ENCODE measurements at regions not wholly inside any gene's neighbourhood (a gene's known extent, or its start where the extent isn't known, plus 50 kb on each side); places are given as distances from the start of the nearest gene placed in this dataset.

- Histone ChIP-seq H3K36me3 (ENCODE audit: low read depth) (no peaks in the 10 kb centered on the region), H3K9me3 (ENCODE audit: severe bottlenecking) (no peaks in the 10 kb centered on the region), H3K27me3 (ENCODE audit: insufficient read depth, poor library complexity, severe bottlenecking) (no peaks in the 10 kb centered on the region), H3K4me3 (ENCODE audit: severe bottlenecking) (no peak overlapping the region), H3K27ac (ENCODE audit: poor library complexity, severe bottlenecking) (peak overlapping the region; percentile 57), H3K4me1 (ENCODE audit: insufficient read depth, poor library complexity, severe bottlenecking) (peaks cover 31% of the 10 kb centered on the region)
- no peak for ATAC-seq (ENCODE audit: low read depth)
- DNase-seq (ENCODE audit: low spot score), result no peak
- no peak for TF ChIP-seq CTCF (IDR thresholded peaks at IDR 0.05; ENCODE audit: poor library complexity, severe bottlenecking)
Measured at GRCh38 chr3:66598168-66598567, 97.3 kb upstream of the LRIG1 start.

GRCh38 chr3:66602237-66602636 lies 101.4 kb upstream of the LRIG1 start:
- no peak for TF ChIP-seq CTCF (IDR thresholded peaks at IDR 0.05; ENCODE audit: poor library complexity, severe bottlenecking)
- Histone ChIP-seq H3K27ac (ENCODE audit: poor library complexity, severe bottlenecking) (peak overlapping the region; percentile 95), H3K4me3 (ENCODE audit: severe bottlenecking) (no peak overlapping the region), H3K36me3 (ENCODE audit: low read depth) (no peaks in the 10 kb centered on the region), H3K27me3 (ENCODE audit: insufficient read depth, poor library complexity, severe bottlenecking) (no peaks in the 10 kb centered on the region), H3K4me1 (ENCODE audit: insufficient read depth, poor library complexity, severe bottlenecking) (peaks cover 26% of the 10 kb centered on the region), H3K9me3 (ENCODE audit: severe bottlenecking) (no peaks in the 10 kb centered on the region)
- ATAC-seq (ENCODE audit: low read depth), result no peak
- DNase-seq (ENCODE audit: low spot score), result no peak

- H3K4me1 ChIP-seq (ENCODE audit: insufficient read depth, poor library complexity, severe bottlenecking), result peaks cover 24% of the 10 kb centered on the region
- no peaks in the 10 kb centered on the region for H3K9me3 ChIP-seq (ENCODE audit: severe bottlenecking)
- H3K36me3 ChIP-seq (ENCODE audit: low read depth), result no peaks in the 10 kb centered on the region
- no peak for TF ChIP-seq CTCF (IDR thresholded peaks at IDR 0.05; ENCODE audit: poor library complexity, severe bottlenecking)
- no peak overlapping the region for H3K4me3 ChIP-seq (ENCODE audit: severe bottlenecking)
- ATAC-seq (ENCODE audit: low read depth) (peak; percentile 6; the same call in 2 of the 3 replicates), DNase-seq (ENCODE audit: low spot score) (no peak)
- peak overlapping the region; percentile 95 for H3K27ac ChIP-seq (ENCODE audit: poor library complexity, severe bottlenecking)
- H3K27me3 ChIP-seq (ENCODE audit: insufficient read depth, poor library complexity, severe bottlenecking), result no peaks in the 10 kb centered on the region
Measured at GRCh38 chr3:66602691-66603090, 101.9 kb upstream of the LRIG1 start.

- TF ChIP-seq CTCF (IDR thresholded peaks at IDR 0.05; ENCODE audit: poor library complexity, severe bottlenecking), result no peak
- H3K4me3 ChIP-seq (ENCODE audit: severe bottlenecking), result no peak overlapping the region
- H3K27me3 ChIP-seq (ENCODE audit: insufficient read depth, poor library complexity, severe bottlenecking), result no peaks in the 10 kb centered on the region
- peak; percentile 95 for ATAC-seq (ENCODE audit: low read depth)
- no peaks in the 10 kb centered on the region for H3K36me3 ChIP-seq (ENCODE audit: low read depth)
- peak overlapping the region; percentile 95 for H3K27ac ChIP-seq (ENCODE audit: poor library complexity, severe bottlenecking)
- no peak for DNase-seq (ENCODE audit: low spot score)
- no peaks in the 10 kb centered on the region for H3K9me3 ChIP-seq (ENCODE audit: severe bottlenecking)
- H3K4me1 ChIP-seq (ENCODE audit: insufficient read depth, poor library complexity, severe bottlenecking), result peaks cover 19% of the 10 kb centered on the region
Measured at GRCh38 chr3:66603151-66603611, 102.4 kb upstream of the LRIG1 start.

- Histone ChIP-seq H3K4me1 (ENCODE audit: insufficient read depth, poor library complexity, severe bottlenecking) (peaks cover 17% of the 10 kb centered on the region), H3K4me3 (ENCODE audit: severe bottlenecking) (no peak overlapping the region), H3K36me3 (ENCODE audit: low read depth) (no peaks in the 10 kb centered on the region), H3K27me3 (ENCODE audit: insufficient read depth, poor library complexity, severe bottlenecking) (no peaks in the 10 kb centered on the region), H3K9me3 (ENCODE audit: severe bottlenecking) (no peaks in the 10 kb centered on the region), H3K27ac (ENCODE audit: poor library complexity, severe bottlenecking) (peak overlapping the region; percentile 95)
- DNase-seq (ENCODE audit: low spot score) (no peak), ATAC-seq (ENCODE audit: low read depth) (no peak)
- TF ChIP-seq CTCF (IDR thresholded peaks at IDR 0.05; ENCODE audit: poor library complexity, severe bottlenecking), result no peak
Measured at GRCh38 chr3:66604481-66604880, 103.7 kb upstream of the LRIG1 start.
